ENCODE measurements at regions not wholly inside any gene's neighbourhood (a gene's known extent, or its start where the extent isn't known, plus 50 kb on each side); places are given as distances from the start of the nearest gene placed in this dataset.

GRCh38 chr6:9999796-10000195, 415.1 kb downstream of the TFAP2A start:
- TF ChIP-seq, protein P1, sequence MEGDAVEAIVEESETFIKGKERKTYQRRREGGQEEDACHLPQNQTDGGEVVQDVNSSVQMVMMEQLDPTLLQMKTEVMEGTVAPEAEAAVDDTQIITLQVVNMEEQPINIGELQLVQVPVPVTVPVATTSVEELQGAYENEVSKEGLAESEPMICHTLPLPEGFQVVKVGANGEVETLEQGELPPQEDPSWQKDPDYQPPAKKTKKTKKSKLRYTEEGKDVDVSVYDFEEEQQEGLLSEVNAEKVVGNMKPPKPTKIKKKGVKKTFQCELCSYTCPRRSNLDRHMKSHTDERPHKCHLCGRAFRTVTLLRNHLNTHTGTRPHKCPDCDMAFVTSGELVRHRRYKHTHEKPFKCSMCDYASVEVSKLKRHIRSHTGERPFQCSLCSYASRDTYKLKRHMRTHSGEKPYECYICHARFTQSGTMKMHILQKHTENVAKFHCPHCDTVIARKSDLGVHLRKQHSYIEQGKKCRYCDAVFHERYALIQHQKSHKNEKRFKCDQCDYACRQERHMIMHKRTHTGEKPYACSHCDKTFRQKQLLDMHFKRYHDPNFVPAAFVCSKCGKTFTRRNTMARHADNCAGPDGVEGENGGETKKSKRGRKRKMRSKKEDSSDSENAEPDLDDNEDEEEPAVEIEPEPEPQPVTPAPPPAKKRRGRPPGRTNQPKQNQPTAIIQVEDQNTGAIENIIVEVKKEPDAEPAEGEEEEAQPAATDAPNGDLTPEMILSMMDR (IDR thresholded peaks at IDR 0.05 in 4 of 5, conservative IDR thresholded peaks at IDR 0.05 in 1 of 5): no peak
- TF ChIP-seq POLR2A (IDR thresholded peaks at IDR 0.05): no peak
- Histone ChIP-seq H3K36me3 (no peaks in the 10 kb centered on the region), H3K9me3 (no peaks in the 10 kb centered on the region), H3K4me1 (no peaks in the 10 kb centered on the region), H3K27ac (no peak overlapping the region), H3K4me3 (no peak overlapping the region), H3K27me3 (no peaks in the 10 kb centered on the region)
- ATAC-seq (no peak), DNase-seq (no peak)
- in situ Hi-C loops (cut with MboI; ENCODE audit: low sequenced_read_pairs in 4 of 4) (no loop called here), intact Hi-C loops (cut with DNase I; ENCODE audit: low total_unique reads) (no loop called here)

DNA sequence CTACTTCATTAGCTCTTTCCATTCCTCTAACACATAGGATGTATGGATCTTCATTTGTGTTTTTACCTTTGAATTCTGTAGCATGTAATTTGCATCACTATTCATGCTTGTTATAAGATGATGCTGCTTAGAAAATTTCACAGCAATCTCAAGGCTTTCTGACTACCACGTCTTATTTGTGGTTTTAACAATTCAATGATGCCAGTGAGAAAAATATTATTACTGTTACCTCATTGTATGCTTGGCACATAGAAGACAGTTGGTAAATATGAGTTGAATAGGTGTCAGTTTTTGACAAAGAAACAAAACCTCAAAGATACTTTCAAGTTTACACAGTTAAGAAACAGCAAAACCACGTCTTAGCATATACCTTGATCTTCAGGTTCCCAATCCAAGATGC, 428.6 kb downstream of the TFAP2A start:
- in situ Hi-C loops (cut with MboI; ENCODE audit: low sequenced_read_pairs in 4 of 4): no loop called here
- no peak overlapping the region for H3K27ac ChIP-seq
- TF ChIP-seq, protein P1 (IDR thresholded peaks at IDR 0.05 in 4 of 5, conservative IDR thresholded peaks at IDR 0.05 in 1 of 5): no peak
- TF ChIP-seq POLR2A (IDR thresholded peaks at IDR 0.05): no peak
- H3K4me3 ChIP-seq: no peak overlapping the region
- H3K36me3 ChIP-seq: no peaks in the 10 kb centered on the region
- intact Hi-C loops (cut with DNase I; ENCODE audit: low total_unique reads): no loop called here
- H3K27me3 ChIP-seq: no peaks in the 10 kb centered on the region
- H3K9me3 ChIP-seq: no peaks in the 10 kb centered on the region
- no peak for ATAC-seq
- no peak for DNase-seq
- no peaks in the 10 kb centered on the region for H3K4me1 ChIP-seq

GRCh38 chr6:9985481-9985880, 429.4 kb downstream of the TFAP2A start:
- TF ChIP-seq, protein P1 (IDR thresholded peaks at IDR 0.05 in 4 of 5, conservative IDR thresholded peaks at IDR 0.05 in 1 of 5): no peak
- TF ChIP-seq POLR2A (IDR thresholded peaks at IDR 0.05): no peak
- Histone ChIP-seq H3K27me3 (no peaks in the 10 kb centered on the region), H3K27ac (no peak overlapping the region), H3K4me3 (no peak overlapping the region), H3K9me3 (no peaks in the 10 kb centered on the region), H3K36me3 (no peaks in the 10 kb centered on the region), H3K4me1 (no peaks in the 10 kb centered on the region)
- no peak for ATAC-seq
- no peak for DNase-seq
- intact Hi-C loops (cut with DNase I; ENCODE audit: low total_unique reads) (no loop called here), in situ Hi-C loops (cut with MboI; ENCODE audit: low sequenced_read_pairs in 4 of 4) (no loop called here)

DNA sequence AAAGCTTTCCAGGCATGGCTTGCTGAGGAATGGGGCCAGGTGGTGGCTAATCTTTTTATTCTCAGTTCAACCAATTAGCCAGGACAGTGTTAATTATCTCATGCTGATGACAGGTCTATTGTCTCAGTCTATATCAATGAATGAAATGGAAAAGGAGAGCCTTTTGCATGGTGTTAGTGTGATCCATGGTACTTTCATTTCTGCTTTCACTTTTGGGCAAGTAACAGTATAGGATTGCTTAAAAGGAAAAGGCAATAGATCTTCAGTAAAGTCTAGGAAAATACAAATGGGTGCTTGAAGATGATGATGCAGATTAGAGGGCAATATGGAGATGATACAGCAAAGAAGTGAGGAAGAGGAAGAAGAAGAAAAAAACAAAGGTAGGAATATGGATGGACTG, 430.3 kb downstream of the TFAP2A start:
- Histone ChIP-seq H3K27ac (no peak overlapping the region), H3K9me3 (no peaks in the 10 kb centered on the region), H3K4me3 (no peak overlapping the region), H3K27me3 (no peaks in the 10 kb centered on the region), H3K4me1 (no peaks in the 10 kb centered on the region), H3K36me3 (no peaks in the 10 kb centered on the region)
- TF ChIP-seq POLR2A (IDR thresholded peaks at IDR 0.05): no peak
- intact Hi-C loops (cut with DNase I; ENCODE audit: low total_unique reads) (no loop called here), in situ Hi-C loops (cut with MboI; ENCODE audit: low sequenced_read_pairs in 4 of 4) (no loop called here)
- DNase-seq: no peak
- no peak for ATAC-seq

DNA sequence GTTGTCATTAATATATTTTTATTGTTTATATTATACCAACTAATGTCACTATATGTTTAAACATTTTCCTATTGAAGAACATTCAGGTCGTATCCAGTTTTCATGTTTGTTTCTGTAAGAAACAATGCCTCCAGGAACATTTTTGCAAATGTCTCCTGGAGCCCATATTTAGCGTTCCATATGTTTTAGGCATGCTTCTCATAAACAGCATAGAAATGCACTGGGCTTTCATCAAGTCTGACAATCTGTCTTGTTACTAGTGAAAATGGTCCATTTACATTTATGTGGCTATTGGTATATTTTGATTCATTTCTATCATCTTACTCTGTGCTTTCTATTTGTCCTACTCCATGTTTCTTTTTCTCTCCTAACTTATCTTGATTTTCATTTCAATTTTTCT, 431.7 kb downstream of the TFAP2A start:
- DNase-seq (no peak), ATAC-seq (no peak)
- Histone ChIP-seq H3K4me3 (no peak overlapping the region), H3K36me3 (no peaks in the 10 kb centered on the region), H3K27ac (no peak overlapping the region), H3K9me3 (no peaks in the 10 kb centered on the region), H3K4me1 (no peaks in the 10 kb centered on the region), H3K27me3 (no peaks in the 10 kb centered on the region)
- intact Hi-C loops (cut with DNase I; ENCODE audit: low total_unique reads): no loop called here
- in situ Hi-C loops (cut with MboI; ENCODE audit: low sequenced_read_pairs in 4 of 4): no loop called here
- TF ChIP-seq POLR2A (IDR thresholded peaks at IDR 0.05): no peak
- TF ChIP-seq, protein P1 (IDR thresholded peaks at IDR 0.05 in 4 of 5, conservative IDR thresholded peaks at IDR 0.05 in 1 of 5): no peak

All from gastrocnemius medialis (tissue), 4 donors.